ENCODE measurements at regions not wholly inside any gene's neighbourhood (a gene's known extent, or its start where the extent isn't known, plus 50 kb on each side); places are given as distances from the start of the nearest gene placed in this dataset.

DNA sequence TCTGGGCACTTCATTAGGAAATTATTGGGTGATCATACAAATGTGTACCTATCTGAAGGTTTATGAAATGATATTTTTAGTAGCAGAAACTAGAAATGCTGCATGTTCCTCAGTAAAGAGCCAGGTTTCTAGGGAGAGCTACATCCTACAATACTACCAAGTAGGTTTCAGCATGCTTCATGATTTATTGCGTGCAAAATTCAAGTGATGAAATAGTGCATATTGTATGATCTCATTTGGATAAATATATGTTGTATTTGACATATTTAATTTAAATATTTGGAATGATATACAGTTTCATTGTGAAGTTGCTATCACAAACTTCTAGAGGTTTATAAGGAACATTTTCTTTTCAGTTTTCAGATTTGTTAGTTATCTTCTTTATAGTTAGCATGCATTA, 90.5 kb upstream of the GDF10 start:
- H3K4me1 Mint-ChIP-seq (ENCODE audit: low read depth), result peaks cover 65% of the 10 kb centered on the region

DNA sequence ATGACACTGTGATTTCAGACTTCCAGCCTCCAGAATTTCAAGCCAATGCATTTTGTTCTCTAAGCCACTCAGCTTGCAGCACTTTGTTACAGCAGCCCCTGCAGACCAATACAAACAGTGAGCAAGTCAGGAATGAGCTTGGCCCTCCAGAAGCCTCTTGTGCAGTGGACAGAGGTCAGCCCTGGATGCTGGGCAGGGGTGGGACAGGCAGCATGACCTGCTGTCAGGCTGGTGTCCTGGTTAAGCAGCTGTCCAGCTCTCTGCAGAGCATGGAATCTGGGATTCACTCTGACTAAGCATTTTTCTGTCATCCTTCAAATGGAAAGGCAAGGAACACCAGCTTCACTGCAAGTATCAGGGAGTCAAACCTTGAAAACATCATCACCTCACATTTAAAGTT, 85.5 kb upstream of the GDF10 start:
- Mint-ChIP-seq H3K4me1 (ENCODE audit: low read depth) (peaks cover 42% of the 10 kb centered on the region), H3K4me3 (no peak overlapping the region), H3K9me3 (peaks cover 11% of the 10 kb centered on the region), H3K27ac (no peak overlapping the region), H3K36me3 (ENCODE audit: low read depth) (peaks cover 14% of the 10 kb centered on the region), H3K27me3 (no peaks in the 10 kb centered on the region)
- ChIA-PET CTCF (no interaction called here), POLR2A (no interaction called here)
- intact Hi-C loops (cut with micrococcal nuclease), result no loop called here
- no peak for ATAC-seq
- no peak for DNase-seq
- TF ChIP-seq, protein P1, sequence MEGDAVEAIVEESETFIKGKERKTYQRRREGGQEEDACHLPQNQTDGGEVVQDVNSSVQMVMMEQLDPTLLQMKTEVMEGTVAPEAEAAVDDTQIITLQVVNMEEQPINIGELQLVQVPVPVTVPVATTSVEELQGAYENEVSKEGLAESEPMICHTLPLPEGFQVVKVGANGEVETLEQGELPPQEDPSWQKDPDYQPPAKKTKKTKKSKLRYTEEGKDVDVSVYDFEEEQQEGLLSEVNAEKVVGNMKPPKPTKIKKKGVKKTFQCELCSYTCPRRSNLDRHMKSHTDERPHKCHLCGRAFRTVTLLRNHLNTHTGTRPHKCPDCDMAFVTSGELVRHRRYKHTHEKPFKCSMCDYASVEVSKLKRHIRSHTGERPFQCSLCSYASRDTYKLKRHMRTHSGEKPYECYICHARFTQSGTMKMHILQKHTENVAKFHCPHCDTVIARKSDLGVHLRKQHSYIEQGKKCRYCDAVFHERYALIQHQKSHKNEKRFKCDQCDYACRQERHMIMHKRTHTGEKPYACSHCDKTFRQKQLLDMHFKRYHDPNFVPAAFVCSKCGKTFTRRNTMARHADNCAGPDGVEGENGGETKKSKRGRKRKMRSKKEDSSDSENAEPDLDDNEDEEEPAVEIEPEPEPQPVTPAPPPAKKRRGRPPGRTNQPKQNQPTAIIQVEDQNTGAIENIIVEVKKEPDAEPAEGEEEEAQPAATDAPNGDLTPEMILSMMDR (IDR thresholded peaks at IDR 0.05), result no peak

More for the DNA sequence above, 90.5 kb upstream of the GDF10 start:
- Mint-ChIP-seq H3K4me3 (no peak overlapping the region), H3K27me3 (no peaks in the 10 kb centered on the region), H3K27ac (no peak overlapping the region), H3K36me3 (ENCODE audit: low read depth) (peaks cover 16% of the 10 kb centered on the region), H3K9me3 (peaks cover 13% of the 10 kb centered on the region)
- intact Hi-C loops (cut with micrococcal nuclease), result loop anchor here (5.0 kb wide), 1 partner anchor 48 kb away; no protein-coding TSS in a partner anchor
- POLR2A ChIA-PET, result no interaction called here
- CTCF ChIA-PET, result interaction anchor here (2.6 kb wide), 1 partner anchor 52 kb away, joined by 5 read pairs; no protein-coding TSS in a partner anchor
- TF ChIP-seq, protein P1 (IDR thresholded peaks at IDR 0.05), result no peak
- no peak for ATAC-seq
- DNase-seq, result no peak

DNA sequence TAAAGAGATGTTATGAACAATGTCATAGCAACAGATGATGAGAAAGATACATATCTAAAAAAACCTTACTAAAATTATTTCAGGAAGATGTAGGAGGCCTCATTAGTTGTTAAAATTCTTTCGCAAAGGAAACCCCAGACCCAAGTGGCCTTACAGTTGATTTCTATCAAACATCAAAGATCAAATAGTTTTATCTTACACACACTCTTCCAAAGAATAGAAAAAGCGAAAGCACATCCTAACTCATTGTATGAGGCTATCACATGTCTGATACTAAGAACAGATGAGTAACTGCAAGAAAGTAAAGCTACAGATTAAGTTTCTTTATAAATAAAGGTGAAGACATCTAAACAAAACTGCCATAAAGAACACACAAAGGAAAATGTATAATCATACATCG, 82.9 kb upstream of the GDF10 start:
- Mint-ChIP-seq H3K27ac (no peak overlapping the region), H3K4me3 (no peak overlapping the region), H3K36me3 (ENCODE audit: low read depth) (peaks cover 6% of the 10 kb centered on the region), H3K4me1 (ENCODE audit: low read depth) (peaks cover 31% of the 10 kb centered on the region), H3K27me3 (no peaks in the 10 kb centered on the region), H3K9me3 (peaks cover 6% of the 10 kb centered on the region)
- TF ChIP-seq, protein P1 (IDR thresholded peaks at IDR 0.05), result no peak
- POLR2A ChIA-PET, result interaction anchor here (1.6 kb wide), 1 partner anchor 44 kb away, joined by 3 read pairs; no protein-coding TSS in a partner anchor
- DNase-seq (no peak), ATAC-seq (peak; percentile 68)
- intact Hi-C loops (cut with micrococcal nuclease), result no loop called here
- CTCF ChIA-PET, result interaction anchor here (0.8 to 1.2 kb wide), 3 partner anchors 9 to 62 kb away, joined by 3 read pairs; no protein-coding TSS in a partner anchor

DNA sequence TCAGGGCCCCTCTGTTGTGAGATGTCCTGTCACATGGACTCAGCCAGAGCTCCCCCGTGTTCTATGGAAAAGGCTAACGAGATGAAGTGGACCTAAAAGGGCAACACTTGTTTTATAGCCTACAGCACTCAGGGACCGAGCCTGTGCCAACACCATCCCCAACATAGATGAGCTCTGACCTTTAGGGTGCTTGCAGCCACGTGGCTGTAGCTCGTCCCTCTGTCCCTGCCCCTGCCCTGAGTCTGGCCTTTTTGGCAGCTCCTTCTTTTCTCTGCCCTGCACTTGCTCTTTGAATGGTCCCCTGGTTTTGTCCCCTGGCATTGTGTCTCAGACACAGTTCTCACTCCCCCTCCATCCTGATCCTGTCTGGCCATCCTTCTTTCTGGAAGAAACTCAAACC, 81.2 kb upstream of the GDF10 start:
- no peak for ATAC-seq
- Mint-ChIP-seq H3K4me1 (ENCODE audit: low read depth) (peaks cover 28% of the 10 kb centered on the region), H3K36me3 (ENCODE audit: low read depth) (no peaks in the 10 kb centered on the region), H3K27ac (no peak overlapping the region), H3K27me3 (no peaks in the 10 kb centered on the region), H3K4me3 (no peak overlapping the region), H3K9me3 (no peaks in the 10 kb centered on the region)
- intact Hi-C loops (cut with micrococcal nuclease), result no loop called here
- ChIA-PET POLR2A (interaction anchor here (1.6 kb wide), 1 partner anchor 43 kb away, joined by 3 read pairs; no protein-coding TSS in a partner anchor), CTCF (interaction anchor here (1.0 kb wide), 2 partner anchors 93 to 194 kb away, joined by 4 read pairs; no protein-coding TSS in a partner anchor)
- no peak for DNase-seq
- TF ChIP-seq, protein P1 (IDR thresholded peaks at IDR 0.05), result no peak

DNA sequence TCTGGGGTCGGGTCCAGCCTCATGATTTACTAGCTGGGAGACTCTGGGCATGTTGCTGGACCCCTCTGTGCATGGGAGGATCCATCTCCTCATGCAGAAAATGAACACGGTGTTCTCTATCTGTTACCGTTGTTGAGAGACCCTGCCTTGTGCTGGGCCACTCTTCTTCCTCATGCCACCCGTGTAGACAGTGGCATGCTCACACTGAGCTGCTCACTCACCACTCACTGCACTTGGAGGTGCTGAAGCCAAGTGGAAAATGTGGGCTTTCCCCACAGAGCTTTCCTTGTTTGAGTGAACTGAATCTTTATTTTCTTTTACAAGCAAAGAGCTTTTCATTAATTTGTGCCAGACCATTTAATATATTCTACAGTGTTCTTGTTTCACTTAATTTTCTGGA, 77.5 kb upstream of the GDF10 start:
- intact Hi-C loops (cut with micrococcal nuclease), result no loop called here
- Mint-ChIP-seq H3K4me1 (ENCODE audit: low read depth) (peaks cover 9% of the 10 kb centered on the region), H3K9me3 (no peaks in the 10 kb centered on the region), H3K27me3 (no peaks in the 10 kb centered on the region), H3K4me3 (no peak overlapping the region), H3K36me3 (ENCODE audit: low read depth) (no peaks in the 10 kb centered on the region), H3K27ac (no peak overlapping the region)
- ChIA-PET POLR2A (interaction anchor here (0.8 kb wide), 1 partner anchor 20 kb away, joined by 4 read pairs; no protein-coding TSS in a partner anchor), CTCF (interaction anchor here (1.0 to 2.0 kb wide), 5 partner anchors 9 to 175 kb away, joined by 3 to 7 read pairs (median 3); no protein-coding TSS in a partner anchor)
- ATAC-seq, result no peak
- TF ChIP-seq, protein P1 (IDR thresholded peaks at IDR 0.05), result no peak
- DNase-seq, result no peak

Data from activated CD8-positive, alpha-beta T cell treated with anti-CD3 and anti-CD28 coated beads for 36 hours (primary cell).